OCI-LY3 (cell line): ENCODE measurements at regions not wholly inside any gene's neighbourhood (a gene's known extent, or its start where the extent isn't known, plus 50 kb on each side); places are given as distances from the start of the nearest gene placed in this dataset.
A peak's percentile ranks its signal among the peaks of the same experiment; 100 is the strongest.

Experiments
- H2AFZ ChIP-seq: fragments of 200-600, 300-600 bp; shearing (Covaris generic); 2 replicates; pipeline ENCODE4 v1.6.0; 2014; ENCODE audit warnings: antibody characterized with exemption, low read depth, low read length
- H3K27ac ChIP-seq: fragments of 200-600, 300-600 bp; sonication (generic); 2 replicates; pipeline ENCODE4 v1.5.1; 2014; ENCODE audit warnings: mild to moderate bottlenecking, low read length, moderate library complexity, mixed read lengths
- H3K27me3 ChIP-seq: fragments of 200-600, 300-600 bp; sonication (generic); 2 replicates; pipeline ENCODE4 v1.6.1; 2014; ENCODE audit warnings: low read depth, low read length, mixed read lengths
- H3K36me3 ChIP-seq: fragments of 200-600, 300-600 bp; sonication (generic); replicated peaks from 2 replicates; pipeline ENCODE3; 2014; ENCODE audit warnings: low read depth, low read length, mixed read lengths
- H3K4me1 ChIP-seq: fragments of 300-600, 200-600 bp; sonication (generic); 2 replicates; pipeline ENCODE4 v1.6.1; 2014; ENCODE audit warnings: low read length, mixed read lengths
- H3K4me2 ChIP-seq: fragments of 200-600, 300-600 bp; sonication (generic); 2 replicates; pipeline ENCODE4 v1.6.1; 2014; ENCODE audit warnings: low read length, mixed read lengths
- H3K4me3 ChIP-seq: fragments of 300-600, 200-600 bp; sonication (generic); 2 replicates; pipeline ENCODE4 v1.5.1; 2014; ENCODE audit warnings: antibody characterized with exemption, mild to moderate bottlenecking, low read length, moderate library complexity
- H3K79me2 ChIP-seq: fragments of 300-600, 200-600 bp; shearing (Covaris generic); 2 replicates; pipeline ENCODE4 v1.6.1; 2014; ENCODE audit warnings: mild to moderate bottlenecking, low read length, mixed read lengths
- H3K9ac ChIP-seq: fragments of 300-600, 200-600 bp; shearing (Covaris generic); 2 replicates; pipeline ENCODE4 v1.6.0; 2014; ENCODE audit warnings: mild to moderate bottlenecking, low read length, moderate library complexity
- H3K9me3 ChIP-seq: fragments of 200-600, 300-600 bp; shearing (Covaris generic); 2 replicates; pipeline ENCODE4 v1.6.1; 2014; ENCODE audit warnings: low read length, mixed read lengths; ENCODE audit not compliant: insufficient read depth
- H4K20me1 ChIP-seq: fragments of 200-600, 300-600 bp; sonication (generic); 2 replicates; pipeline ENCODE4 v1.6.1; 2016; ENCODE audit warnings: low read length, mixed read lengths; ENCODE audit not compliant: insufficient read depth
- EZH2phosphoT487 ChIP-seq: fragments of 200-600 bp; shearing (Covaris generic); IDR thresholded peaks from 2 replicates; pipeline ENCODE4 v1.6.1; 2018; ENCODE audit warnings: antibody characterized with exemption, mixed run types, low read depth
- TF ChIP-seq, protein P1 (sequence below): fragments of 200-600, 300-600 bp; sonication (generic); IDR thresholded peaks from 2 replicates; pipeline ENCODE4 v1.5.1; 2014; ENCODE audit warnings: antibody characterized with exemption, low read length, low read depth

DNA sequence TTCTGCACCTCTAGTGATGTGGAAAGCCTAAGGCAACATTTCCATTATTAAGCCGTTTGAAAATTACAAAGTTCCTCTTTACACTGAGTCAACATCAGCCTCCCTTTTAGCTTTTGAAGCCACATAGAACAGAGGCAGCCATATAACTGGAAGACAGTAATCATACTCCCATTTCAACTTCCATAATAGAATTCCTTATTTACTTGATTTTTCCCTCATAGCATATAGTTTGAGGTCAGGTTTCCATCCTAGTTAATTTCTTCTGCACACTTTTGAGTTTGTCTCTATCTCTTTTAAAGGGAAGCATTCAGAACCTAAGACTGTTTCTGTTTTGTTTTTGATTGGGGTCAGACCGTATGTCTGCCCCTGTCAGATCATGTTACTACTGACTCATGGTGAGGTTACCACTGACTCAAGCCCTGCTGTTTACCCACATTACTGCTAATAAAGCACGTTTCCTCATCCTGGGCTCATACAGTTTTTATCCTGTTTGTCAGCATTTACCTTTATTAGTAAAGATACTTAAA lies 161.0 kb downstream of the SLC38A4 start:
- H3K27me3 ChIP-seq: no peaks in the 10 kb centered on the region
- H3K79me2 ChIP-seq: no peaks in the 10 kb centered on the region
- no peak overlapping the region for H3K9ac ChIP-seq
- TF ChIP-seq EZH2phosphoT487: no peak
- TF ChIP-seq, protein P1, sequence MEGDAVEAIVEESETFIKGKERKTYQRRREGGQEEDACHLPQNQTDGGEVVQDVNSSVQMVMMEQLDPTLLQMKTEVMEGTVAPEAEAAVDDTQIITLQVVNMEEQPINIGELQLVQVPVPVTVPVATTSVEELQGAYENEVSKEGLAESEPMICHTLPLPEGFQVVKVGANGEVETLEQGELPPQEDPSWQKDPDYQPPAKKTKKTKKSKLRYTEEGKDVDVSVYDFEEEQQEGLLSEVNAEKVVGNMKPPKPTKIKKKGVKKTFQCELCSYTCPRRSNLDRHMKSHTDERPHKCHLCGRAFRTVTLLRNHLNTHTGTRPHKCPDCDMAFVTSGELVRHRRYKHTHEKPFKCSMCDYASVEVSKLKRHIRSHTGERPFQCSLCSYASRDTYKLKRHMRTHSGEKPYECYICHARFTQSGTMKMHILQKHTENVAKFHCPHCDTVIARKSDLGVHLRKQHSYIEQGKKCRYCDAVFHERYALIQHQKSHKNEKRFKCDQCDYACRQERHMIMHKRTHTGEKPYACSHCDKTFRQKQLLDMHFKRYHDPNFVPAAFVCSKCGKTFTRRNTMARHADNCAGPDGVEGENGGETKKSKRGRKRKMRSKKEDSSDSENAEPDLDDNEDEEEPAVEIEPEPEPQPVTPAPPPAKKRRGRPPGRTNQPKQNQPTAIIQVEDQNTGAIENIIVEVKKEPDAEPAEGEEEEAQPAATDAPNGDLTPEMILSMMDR: no peak
- H3K36me3 ChIP-seq: no peaks in the 10 kb centered on the region
- H4K20me1 ChIP-seq: no peaks in the 10 kb centered on the region
- no peak overlapping the region for H3K4me3 ChIP-seq
- no peaks in the 10 kb centered on the region for H3K9me3 ChIP-seq
- no peak overlapping the region for H2AFZ ChIP-seq
- no peak overlapping the region for H3K27ac ChIP-seq
- peaks cover 12% of the 10 kb centered on the region; the same call in 1 of the 2 replicates for H3K4me1 ChIP-seq
- no peak overlapping the region for H3K4me2 ChIP-seq

DNA sequence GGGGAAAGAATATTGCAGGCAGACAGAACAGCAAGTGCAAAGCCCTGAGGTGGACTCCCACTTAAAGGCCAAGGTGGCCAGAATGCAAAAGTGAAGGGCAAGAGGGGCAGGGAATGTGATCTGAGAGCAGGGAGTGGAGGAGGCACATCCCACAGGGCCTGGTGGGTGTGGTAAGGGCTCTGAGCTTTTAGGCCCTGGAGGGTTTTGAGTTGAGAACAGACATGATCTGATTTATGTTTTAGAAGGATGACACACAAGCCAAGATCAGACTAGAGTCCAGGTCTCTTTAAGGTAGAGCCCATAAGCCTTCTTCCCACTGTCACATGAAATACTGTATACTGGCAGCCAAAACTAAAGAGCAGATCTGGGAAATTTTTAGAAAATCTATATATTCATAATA lies 162.5 kb downstream of the SLC38A4 start:
- Histone ChIP-seq H3K27ac (no peak overlapping the region), H3K4me1 (peaks cover 20% of the 10 kb centered on the region), H4K20me1 (no peaks in the 10 kb centered on the region), H3K4me3 (no peak overlapping the region), H3K79me2 (no peaks in the 10 kb centered on the region), H2AFZ (no peak overlapping the region), H3K27me3 (no peaks in the 10 kb centered on the region), H3K9me3 (no peaks in the 10 kb centered on the region), H3K9ac (no peak overlapping the region), H3K36me3 (no peaks in the 10 kb centered on the region), H3K4me2 (no peak overlapping the region)
- TF ChIP-seq, protein P1: no peak
- TF ChIP-seq EZH2phosphoT487: no peak

DNA sequence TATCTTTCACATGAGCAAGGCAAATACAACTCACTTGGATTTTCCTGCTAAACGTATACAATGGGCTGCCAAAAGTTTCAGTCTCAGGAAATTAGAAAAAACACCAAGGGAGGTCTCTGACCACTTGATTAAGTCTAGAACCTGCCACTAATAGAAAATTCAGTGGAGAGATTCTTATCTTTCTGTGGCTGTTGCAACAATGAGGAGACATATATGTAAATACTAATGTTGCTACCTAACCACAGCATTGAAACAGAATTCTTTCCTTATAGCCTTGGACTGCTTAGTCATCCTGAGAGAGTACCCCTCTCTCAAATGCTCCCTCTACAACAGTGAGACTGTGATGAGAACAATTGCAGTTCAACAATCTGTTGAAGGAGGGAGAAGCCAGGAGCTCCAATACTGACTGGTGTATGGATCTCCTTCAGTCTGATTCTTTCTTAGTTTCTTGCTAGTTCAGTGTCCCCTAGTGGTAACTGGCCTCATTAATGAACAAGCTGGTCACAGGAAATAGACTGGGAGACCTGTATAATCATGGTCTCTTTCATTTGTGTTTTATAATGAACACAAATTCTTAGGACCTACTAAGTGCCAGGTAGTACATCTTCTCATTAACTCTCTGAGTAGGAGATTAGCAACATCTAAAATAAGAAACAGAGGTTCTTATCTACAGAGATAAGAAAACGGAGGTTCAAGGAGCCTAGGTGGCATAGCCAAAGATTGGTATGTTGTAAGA lies 164.5 kb downstream of the SLC38A4 start:
- H2AFZ ChIP-seq: no peak overlapping the region; the same call in 1 of the 2 replicates
- no peaks in the 10 kb centered on the region for H3K36me3 ChIP-seq
- no peaks in the 10 kb centered on the region for H3K27me3 ChIP-seq
- TF ChIP-seq, protein P1: peak; percentile 89
- no peak for TF ChIP-seq EZH2phosphoT487
- no peaks in the 10 kb centered on the region for H3K79me2 ChIP-seq
- 0 out of 2 replicates have a peak overlapping the region, but pooled peaks have one; percentile 25 for H3K9ac ChIP-seq
- no peaks in the 10 kb centered on the region for H3K9me3 ChIP-seq
- no peak overlapping the region for H3K27ac ChIP-seq
- no peaks in the 10 kb centered on the region for H4K20me1 ChIP-seq
- peak overlapping the region; percentile 51 for H3K4me2 ChIP-seq
- H3K4me1 ChIP-seq: peaks cover 20% of the 10 kb centered on the region
- H3K4me3 ChIP-seq: 0 out of 2 replicates have a peak overlapping the region, but pooled peaks have one; percentile 40

DNA sequence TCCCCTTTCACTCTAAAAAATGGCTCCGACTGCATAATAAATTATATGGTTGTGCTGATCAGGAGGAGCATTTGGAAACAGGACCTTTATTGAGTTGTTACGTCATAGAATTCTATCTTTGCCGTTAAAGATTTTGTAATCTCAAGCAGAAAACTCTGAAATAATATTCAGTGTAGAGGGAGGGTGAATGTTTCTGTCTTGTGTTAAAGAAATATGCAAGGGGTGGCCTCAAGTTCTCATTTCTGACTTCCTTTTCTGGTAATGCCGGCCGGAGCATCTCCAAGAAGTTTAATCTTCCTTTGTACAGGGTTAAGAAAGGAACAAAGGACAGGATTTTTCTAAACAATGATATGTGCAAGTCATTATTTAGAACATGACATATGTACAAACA lies 165.1 kb downstream of the SLC38A4 start:
- H4K20me1 ChIP-seq: no peaks in the 10 kb centered on the region
- H3K9ac ChIP-seq: no peak overlapping the region
- H3K27me3 ChIP-seq: no peaks in the 10 kb centered on the region
- no peak for TF ChIP-seq EZH2phosphoT487
- TF ChIP-seq, protein P1: no peak
- no peak overlapping the region for H3K4me3 ChIP-seq
- no peak overlapping the region for H2AFZ ChIP-seq
- H3K79me2 ChIP-seq: no peaks in the 10 kb centered on the region
- H3K27ac ChIP-seq: no peak overlapping the region
- H3K4me2 ChIP-seq: peak overlapping the region; percentile 9; the same call in 1 of the 2 replicates
- H3K9me3 ChIP-seq: no peaks in the 10 kb centered on the region
- peaks cover 20% of the 10 kb centered on the region for H3K4me1 ChIP-seq
- no peaks in the 10 kb centered on the region for H3K36me3 ChIP-seq
